ENCODE measurements at regions not wholly inside any gene's neighbourhood (a gene's known extent, or its start where the extent isn't known, plus 50 kb on each side); places are given as distances from the start of the nearest gene placed in this dataset.

DNA sequence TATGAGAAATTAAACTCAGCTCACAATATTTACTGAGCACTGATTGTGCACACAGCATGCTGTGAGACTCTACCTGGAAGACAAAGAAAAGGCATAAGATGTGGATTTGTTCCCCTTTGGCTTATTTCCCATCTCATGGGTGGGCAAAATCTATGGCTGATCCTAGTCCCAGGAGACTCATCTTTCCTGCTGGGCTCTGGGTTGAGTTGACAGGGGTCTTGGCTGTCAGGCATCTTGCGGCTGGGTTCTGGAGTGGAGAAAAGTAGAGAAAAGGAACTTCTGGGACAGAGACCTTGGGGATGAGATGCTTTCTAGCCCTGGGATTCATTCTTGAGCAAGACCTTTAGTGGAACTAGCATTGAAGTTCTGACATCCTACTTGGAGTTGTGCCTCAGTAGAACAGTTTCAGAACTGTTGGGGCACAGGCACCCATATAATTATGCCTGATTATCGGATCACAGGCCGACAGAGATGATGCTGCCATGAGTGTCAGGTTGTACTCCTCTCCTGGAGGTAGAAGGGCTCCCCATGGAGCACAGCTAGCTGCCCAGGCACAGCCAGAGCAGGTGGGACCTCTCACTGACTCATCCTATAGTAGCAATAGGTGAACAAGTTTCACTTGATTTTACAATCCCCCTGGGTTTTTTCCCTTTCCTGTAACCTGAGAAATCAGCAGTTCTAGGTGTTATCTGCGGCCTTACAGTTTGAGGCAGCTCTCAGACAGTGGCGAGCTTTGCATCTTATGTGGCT is 260.9 kb downstream of the CYRIA start:
- TF ChIP-seq YY1 (IDR thresholded peaks at IDR 0.05; ENCODE audit: insufficient read depth, insufficient read length) = no peak
- TF ChIP-seq ZNF274 (IDR thresholded peaks at IDR 0.05; ENCODE audit: low read depth, low read length) = no peak
- no peak for TF ChIP-seq SUZ12 (IDR thresholded peaks at IDR 0.05; ENCODE audit: extremely low read depth, insufficient read depth, insufficient read length)
